Epithelial cell of proximal tubule (primary cell): ENCODE measurements at regions not wholly inside any gene's neighbourhood (a gene's known extent, or its start where the extent isn't known, plus 50 kb on each side); places are given as distances from the start of the nearest gene placed in this dataset.

Source experiments
- DNase-seq: peaks from one replicate; pipeline ENCODE4 v3.0.0-alpha.2; 2011; ENCODE audit warnings: low read depth
- H3K4me3 ChIP-seq: 2 replicates; pipeline ENCODE4 v1.5.1; 2011; ENCODE audit warnings: low read depth, mild to moderate bottlenecking, low read length
- TF ChIP-seq, protein P1 (sequence below): conservative IDR thresholded peaks from 2 replicates; pipeline ENCODE4 v1.5.1; 2012; ENCODE audit warnings: low read depth, mild to moderate bottlenecking, low read length

DNA sequence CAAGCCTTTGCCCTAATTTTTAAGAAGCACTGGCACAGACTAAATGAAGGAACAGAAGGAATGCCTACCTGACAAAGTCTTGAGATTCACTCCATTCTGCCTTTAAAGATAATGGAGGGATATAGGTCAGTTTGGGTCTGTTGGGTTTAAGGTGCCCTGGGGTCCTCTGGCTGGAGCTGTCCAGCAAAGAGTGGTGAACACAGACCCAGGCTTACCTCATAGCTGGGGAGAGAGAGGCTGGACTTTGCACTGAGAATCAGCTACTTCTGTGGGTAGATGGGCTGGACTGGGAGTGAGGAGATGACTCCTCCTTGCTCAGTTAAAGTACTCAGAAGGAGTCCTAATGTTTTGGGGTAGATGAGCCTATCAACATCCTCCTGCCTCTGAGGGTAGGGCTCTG is 64.4 kb upstream of the CXCR4 start:
- TF ChIP-seq, protein P1, sequence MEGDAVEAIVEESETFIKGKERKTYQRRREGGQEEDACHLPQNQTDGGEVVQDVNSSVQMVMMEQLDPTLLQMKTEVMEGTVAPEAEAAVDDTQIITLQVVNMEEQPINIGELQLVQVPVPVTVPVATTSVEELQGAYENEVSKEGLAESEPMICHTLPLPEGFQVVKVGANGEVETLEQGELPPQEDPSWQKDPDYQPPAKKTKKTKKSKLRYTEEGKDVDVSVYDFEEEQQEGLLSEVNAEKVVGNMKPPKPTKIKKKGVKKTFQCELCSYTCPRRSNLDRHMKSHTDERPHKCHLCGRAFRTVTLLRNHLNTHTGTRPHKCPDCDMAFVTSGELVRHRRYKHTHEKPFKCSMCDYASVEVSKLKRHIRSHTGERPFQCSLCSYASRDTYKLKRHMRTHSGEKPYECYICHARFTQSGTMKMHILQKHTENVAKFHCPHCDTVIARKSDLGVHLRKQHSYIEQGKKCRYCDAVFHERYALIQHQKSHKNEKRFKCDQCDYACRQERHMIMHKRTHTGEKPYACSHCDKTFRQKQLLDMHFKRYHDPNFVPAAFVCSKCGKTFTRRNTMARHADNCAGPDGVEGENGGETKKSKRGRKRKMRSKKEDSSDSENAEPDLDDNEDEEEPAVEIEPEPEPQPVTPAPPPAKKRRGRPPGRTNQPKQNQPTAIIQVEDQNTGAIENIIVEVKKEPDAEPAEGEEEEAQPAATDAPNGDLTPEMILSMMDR: no peak
- no peak overlapping the region for H3K4me3 ChIP-seq
- no peak for DNase-seq

DNA sequence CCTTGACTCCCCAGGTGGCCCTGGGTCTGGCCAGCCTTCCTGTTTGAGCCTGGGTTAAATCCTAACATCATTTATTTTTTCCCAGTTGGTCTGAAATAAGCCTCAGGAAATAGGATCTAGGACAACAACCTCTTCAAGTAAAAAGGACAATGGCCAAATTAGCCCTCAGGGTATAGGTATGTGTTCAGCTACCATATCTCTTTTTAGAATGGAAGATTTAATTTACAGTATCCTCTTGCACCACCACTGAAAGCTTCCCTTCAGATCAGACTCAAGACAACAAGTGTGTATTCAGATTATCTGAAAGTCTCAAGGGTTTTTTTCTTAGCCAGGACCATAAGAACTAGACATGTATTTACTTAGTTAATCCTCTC is 61.6 kb upstream of the CXCR4 start:
- TF ChIP-seq, protein P1: no peak
- no peak overlapping the region for H3K4me3 ChIP-seq
- no peak for DNase-seq

DNA sequence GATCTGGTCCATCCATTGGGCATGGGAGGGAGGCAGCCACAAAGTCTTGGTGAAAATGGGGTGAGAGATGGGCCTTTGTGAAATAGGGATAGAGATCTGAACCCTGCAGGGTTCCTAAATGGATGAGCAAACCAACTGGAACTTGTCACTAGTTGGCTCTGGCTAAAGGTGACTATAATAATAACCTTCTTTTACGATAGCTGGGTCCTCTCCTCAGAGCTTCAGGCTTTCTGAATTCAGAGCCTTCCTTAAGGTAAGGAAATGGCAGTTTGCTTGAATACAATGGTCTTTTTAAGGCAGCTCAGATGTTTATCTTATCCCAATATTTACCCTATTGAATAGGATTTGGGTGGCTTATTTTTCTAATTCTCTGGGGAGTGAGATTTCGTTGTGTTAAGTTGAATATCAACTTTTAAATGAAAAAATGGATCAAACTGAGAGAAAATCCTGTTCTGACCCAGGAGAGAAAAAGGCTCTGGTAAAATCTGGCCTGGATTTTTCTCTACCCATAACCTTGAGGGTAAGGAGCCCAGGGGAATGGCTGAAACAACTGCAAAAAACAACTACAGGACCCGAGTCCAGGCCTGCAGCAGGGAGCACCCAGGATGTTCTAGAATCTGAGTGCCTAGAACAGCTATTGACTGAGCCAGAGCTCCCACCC is 61.1 kb upstream of the CXCR4 start:
- no peak for DNase-seq
- no peak overlapping the region for H3K4me3 ChIP-seq
- TF ChIP-seq, protein P1: no peak

DNA sequence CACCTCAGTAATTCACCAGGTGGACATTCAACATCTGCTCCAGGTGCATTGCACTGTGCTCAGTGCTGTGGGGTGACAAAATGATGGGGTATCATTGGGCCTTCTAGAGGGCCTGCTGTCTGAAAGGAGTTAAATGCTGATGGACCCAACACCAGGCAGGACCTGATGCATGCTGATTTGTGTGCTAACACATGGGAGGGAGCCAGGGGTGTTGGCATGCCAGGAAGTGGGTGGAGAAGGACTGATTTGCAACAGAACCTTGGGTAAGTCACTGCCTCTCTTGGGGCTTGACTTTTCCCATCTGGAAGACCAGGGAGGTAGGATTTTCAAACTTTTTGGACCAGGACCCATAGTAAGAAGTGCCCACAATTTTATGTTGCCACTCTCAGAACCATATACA is 57.9 kb upstream of the CXCR4 start:
- TF ChIP-seq, protein P1: no peak
- no peak for DNase-seq
- no peak overlapping the region for H3K4me3 ChIP-seq

DNA sequence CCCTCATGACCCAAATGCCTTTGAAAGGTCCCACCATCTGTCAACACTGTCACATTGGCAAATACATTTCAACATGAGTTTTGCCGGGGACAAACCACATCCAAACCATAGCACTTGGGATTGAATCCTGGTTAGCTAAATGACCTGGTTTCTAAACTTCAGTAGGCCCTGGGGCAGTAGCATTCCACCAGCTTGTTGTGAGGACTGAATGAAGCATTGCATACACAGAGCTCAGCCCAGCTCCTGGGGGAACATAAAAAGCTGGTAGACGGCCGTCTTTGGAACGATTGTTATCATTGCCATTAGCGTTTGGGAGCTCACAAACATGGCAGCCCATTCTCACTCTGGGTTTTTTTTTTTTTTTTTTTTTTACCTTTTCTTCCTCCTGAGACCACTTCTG is 57.5 kb upstream of the CXCR4 start:
- TF ChIP-seq, protein P1: no peak
- no peak for DNase-seq
- H3K4me3 ChIP-seq: no peak overlapping the region

DNA sequence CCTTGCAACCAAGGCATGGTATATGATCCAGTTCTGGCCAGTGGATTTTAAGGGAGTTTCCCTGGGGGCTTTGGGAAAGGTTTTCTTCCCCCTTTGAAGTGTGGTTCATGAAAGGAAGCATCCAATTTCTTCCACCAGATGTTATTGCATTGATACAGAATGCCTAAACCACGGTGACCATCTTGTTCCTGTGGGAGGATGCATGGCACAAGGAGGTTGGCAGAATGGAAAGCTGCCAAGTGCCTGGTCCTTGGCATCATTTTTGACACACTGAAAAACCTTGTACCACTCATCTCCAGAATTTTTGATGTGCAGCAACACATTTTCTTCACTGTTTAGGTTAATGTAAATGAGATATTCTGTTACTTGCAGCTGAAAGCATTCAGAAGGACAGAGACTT is 55.2 kb upstream of the CXCR4 start:
- no peak for DNase-seq
- no peak overlapping the region for H3K4me3 ChIP-seq
- TF ChIP-seq, protein P1: no peak

DNA sequence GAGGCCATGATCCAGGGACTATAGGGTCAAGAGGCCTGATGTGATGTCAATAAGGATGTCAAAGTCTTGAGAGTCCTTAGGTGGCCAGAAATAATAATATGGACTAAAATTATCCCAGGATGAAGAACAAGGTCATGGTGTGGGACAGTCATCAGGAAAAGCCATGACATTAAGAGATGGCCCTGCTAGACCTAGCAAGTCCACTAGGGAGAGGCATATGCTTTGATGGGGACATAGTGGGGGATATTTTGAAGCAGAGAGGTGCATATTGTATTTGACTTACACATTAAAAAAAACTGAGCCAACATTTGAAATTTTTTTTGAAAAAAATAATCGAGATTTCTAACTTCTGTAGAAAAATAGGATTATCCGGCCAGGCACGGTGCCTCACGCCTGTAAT is 53.3 kb upstream of the CXCR4 start:
- no peak overlapping the region for H3K4me3 ChIP-seq
- TF ChIP-seq, protein P1: peak; percentile 9
- no peak for DNase-seq
